ENCODE measurements at regions not wholly inside any gene's neighbourhood (a gene's known extent, or its start where the extent isn't known, plus 50 kb on each side); places are given as distances from the start of the nearest gene placed in this dataset.

DNA sequence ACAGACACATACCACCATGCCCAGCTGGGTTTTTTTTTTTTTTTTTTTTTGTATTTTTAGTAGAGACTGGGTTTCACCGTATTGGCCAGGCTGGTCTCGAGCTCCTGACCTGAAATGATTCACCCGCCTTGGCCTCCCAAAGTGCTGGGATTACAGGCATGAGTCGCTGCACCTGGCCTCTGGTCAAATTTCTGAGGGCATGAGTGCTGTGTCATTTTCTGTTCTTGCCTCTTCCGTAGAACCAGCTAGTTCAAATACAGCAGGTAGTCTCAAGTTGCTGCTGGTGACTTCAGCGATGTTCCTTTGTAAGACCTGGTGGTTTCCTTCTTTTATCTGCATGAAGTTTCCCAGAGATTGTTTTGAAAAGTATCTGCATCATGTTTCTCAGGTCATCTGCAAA, 134.8 kb upstream of the SHH start:
- Histone ChIP-seq H3K9me3 (ENCODE audit: severe bottlenecking) (no peaks in the 10 kb centered on the region), H3K27ac (ENCODE audit: poor library complexity, severe bottlenecking) (no peak overlapping the region), H3K27me3 (ENCODE audit: insufficient read depth, poor library complexity, severe bottlenecking) (no peaks in the 10 kb centered on the region), H3K4me3 (ENCODE audit: severe bottlenecking) (no peak overlapping the region), H3K4me1 (ENCODE audit: insufficient read depth, poor library complexity, severe bottlenecking) (peaks cover 11% of the 10 kb centered on the region), H3K36me3 (ENCODE audit: low read depth) (no peaks in the 10 kb centered on the region)
- ATAC-seq (ENCODE audit: low read depth) (no peak), DNase-seq (ENCODE audit: low spot score) (no peak)
- TF ChIP-seq, protein P1, sequence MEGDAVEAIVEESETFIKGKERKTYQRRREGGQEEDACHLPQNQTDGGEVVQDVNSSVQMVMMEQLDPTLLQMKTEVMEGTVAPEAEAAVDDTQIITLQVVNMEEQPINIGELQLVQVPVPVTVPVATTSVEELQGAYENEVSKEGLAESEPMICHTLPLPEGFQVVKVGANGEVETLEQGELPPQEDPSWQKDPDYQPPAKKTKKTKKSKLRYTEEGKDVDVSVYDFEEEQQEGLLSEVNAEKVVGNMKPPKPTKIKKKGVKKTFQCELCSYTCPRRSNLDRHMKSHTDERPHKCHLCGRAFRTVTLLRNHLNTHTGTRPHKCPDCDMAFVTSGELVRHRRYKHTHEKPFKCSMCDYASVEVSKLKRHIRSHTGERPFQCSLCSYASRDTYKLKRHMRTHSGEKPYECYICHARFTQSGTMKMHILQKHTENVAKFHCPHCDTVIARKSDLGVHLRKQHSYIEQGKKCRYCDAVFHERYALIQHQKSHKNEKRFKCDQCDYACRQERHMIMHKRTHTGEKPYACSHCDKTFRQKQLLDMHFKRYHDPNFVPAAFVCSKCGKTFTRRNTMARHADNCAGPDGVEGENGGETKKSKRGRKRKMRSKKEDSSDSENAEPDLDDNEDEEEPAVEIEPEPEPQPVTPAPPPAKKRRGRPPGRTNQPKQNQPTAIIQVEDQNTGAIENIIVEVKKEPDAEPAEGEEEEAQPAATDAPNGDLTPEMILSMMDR (IDR thresholded peaks at IDR 0.05; ENCODE audit: poor library complexity, severe bottlenecking), result no peak

GRCh38 chr7:155945670-155946325, 133.5 kb upstream of the SHH start:
- Histone ChIP-seq H3K27me3 (ENCODE audit: insufficient read depth, poor library complexity, severe bottlenecking) (no peaks in the 10 kb centered on the region), H3K27ac (ENCODE audit: poor library complexity, severe bottlenecking) (no peak overlapping the region), H3K4me1 (ENCODE audit: insufficient read depth, poor library complexity, severe bottlenecking) (peaks cover 3% of the 10 kb centered on the region), H3K4me3 (ENCODE audit: severe bottlenecking) (no peak overlapping the region), H3K36me3 (ENCODE audit: low read depth) (no peaks in the 10 kb centered on the region), H3K9me3 (ENCODE audit: severe bottlenecking) (no peaks in the 10 kb centered on the region)
- ATAC-seq (ENCODE audit: low read depth) (no peak), DNase-seq (ENCODE audit: low spot score) (no peak)
- TF ChIP-seq, protein P1 (IDR thresholded peaks at IDR 0.05; ENCODE audit: poor library complexity, severe bottlenecking), result no peak

- H3K9me3 ChIP-seq (ENCODE audit: severe bottlenecking), result no peaks in the 10 kb centered on the region
- no peaks in the 10 kb centered on the region for H3K4me1 ChIP-seq (ENCODE audit: insufficient read depth, poor library complexity, severe bottlenecking)
- ATAC-seq (ENCODE audit: low read depth) (no peak), DNase-seq (ENCODE audit: low spot score) (no peak)
- TF ChIP-seq, protein P1 (IDR thresholded peaks at IDR 0.05; ENCODE audit: poor library complexity, severe bottlenecking), result no peak
- H3K27me3 ChIP-seq (ENCODE audit: insufficient read depth, poor library complexity, severe bottlenecking), result no peaks in the 10 kb centered on the region
- H3K4me3 ChIP-seq (ENCODE audit: severe bottlenecking), result no peak overlapping the region
- H3K27ac ChIP-seq (ENCODE audit: poor library complexity, severe bottlenecking), result no peak overlapping the region
- H3K36me3 ChIP-seq (ENCODE audit: low read depth), result no peaks in the 10 kb centered on the region
Observed at GRCh38 chr7:155944901-155945300, 132.6 kb upstream of the SHH start.

GRCh38 chr7:155943251-155943899, 131.1 kb upstream of the SHH start:
- Histone ChIP-seq H3K4me3 (ENCODE audit: severe bottlenecking) (no peak overlapping the region), H3K27me3 (ENCODE audit: insufficient read depth, poor library complexity, severe bottlenecking) (no peaks in the 10 kb centered on the region), H3K36me3 (ENCODE audit: low read depth) (no peaks in the 10 kb centered on the region), H3K4me1 (ENCODE audit: insufficient read depth, poor library complexity, severe bottlenecking) (no peaks in the 10 kb centered on the region), H3K9me3 (ENCODE audit: severe bottlenecking) (peaks cover 2% of the 10 kb centered on the region), H3K27ac (ENCODE audit: poor library complexity, severe bottlenecking) (no peak overlapping the region)
- no peak for ATAC-seq (ENCODE audit: low read depth)
- TF ChIP-seq, protein P1 (IDR thresholded peaks at IDR 0.05; ENCODE audit: poor library complexity, severe bottlenecking), result no peak
- DNase-seq (ENCODE audit: low spot score), result no peak

Measured in RWPE2 (cell line).